ENCODE measurements at regions not wholly inside any gene's neighbourhood (a gene's known extent, or its start where the extent isn't known, plus 50 kb on each side); places are given as distances from the start of the nearest gene placed in this dataset.
A peak's percentile ranks its signal among the peaks of the same experiment; 100 is the strongest.

- H3K4me3 ChIP-seq (ENCODE audit: insufficient read length, low read depth), result no peak overlapping the region
- peak; percentile 13 for DNase-seq (ENCODE audit: low read depth, low spot score)
- no peaks in the 10 kb centered on the region for H3K9me3 ChIP-seq (ENCODE audit: insufficient read depth, low read length)
- no peaks in the 10 kb centered on the region for H3K4me1 ChIP-seq (ENCODE audit: insufficient read depth, insufficient read length)
- no peak for TF ChIP-seq SUZ12 (IDR thresholded peaks at IDR 0.05; ENCODE audit: extremely low read depth, insufficient read depth, insufficient read length)
- no peak for TF ChIP-seq YY1 (IDR thresholded peaks at IDR 0.05; ENCODE audit: insufficient read depth, insufficient read length)
- no peak for TF ChIP-seq ZNF274 (IDR thresholded peaks at IDR 0.05; ENCODE audit: low read depth, low read length)
- H3K9ac ChIP-seq (ENCODE audit: insufficient read length, low read depth), result no peak overlapping the region
- H3K27me3 ChIP-seq (ENCODE audit: insufficient read depth, insufficient read length), result no peaks in the 10 kb centered on the region
- H3K36me3 ChIP-seq (ENCODE audit: insufficient read depth, insufficient read length, low read length), result no peaks in the 10 kb centered on the region
These were observed 589.5 kb downstream of the NOVA1 start for GRCh38 chr14:26008290-26008689.

GRCh38 chr14:26004342-26004741 lies 593.5 kb downstream of the NOVA1 start:
- Histone ChIP-seq H3K9ac (ENCODE audit: insufficient read length, low read depth) (no peak overlapping the region), H3K36me3 (ENCODE audit: insufficient read depth, insufficient read length, low read length) (no peaks in the 10 kb centered on the region), H3K27me3 (ENCODE audit: insufficient read depth, insufficient read length) (no peaks in the 10 kb centered on the region), H3K4me1 (ENCODE audit: insufficient read depth, insufficient read length) (no peaks in the 10 kb centered on the region), H3K4me3 (ENCODE audit: insufficient read length, low read depth) (no peak overlapping the region), H3K9me3 (ENCODE audit: insufficient read depth, low read length) (no peaks in the 10 kb centered on the region)
- DNase-seq (ENCODE audit: low read depth, low spot score), result no peak
- TF ChIP-seq SUZ12 (IDR thresholded peaks at IDR 0.05; ENCODE audit: extremely low read depth, insufficient read depth, insufficient read length) (no peak), ZNF274 (IDR thresholded peaks at IDR 0.05; ENCODE audit: low read depth, low read length) (no peak), YY1 (IDR thresholded peaks at IDR 0.05; ENCODE audit: insufficient read depth, insufficient read length) (no peak)

- H3K9ac ChIP-seq (ENCODE audit: insufficient read length, low read depth), result no peak overlapping the region
- no peak for DNase-seq (ENCODE audit: low read depth, low spot score)
- H3K36me3 ChIP-seq (ENCODE audit: insufficient read depth, insufficient read length, low read length), result no peaks in the 10 kb centered on the region
- H3K4me1 ChIP-seq (ENCODE audit: insufficient read depth, insufficient read length), result no peaks in the 10 kb centered on the region
- no peaks in the 10 kb centered on the region for H3K27me3 ChIP-seq (ENCODE audit: insufficient read depth, insufficient read length)
- TF ChIP-seq ZNF274 (IDR thresholded peaks at IDR 0.05; ENCODE audit: low read depth, low read length) (no peak), SUZ12 (IDR thresholded peaks at IDR 0.05; ENCODE audit: extremely low read depth, insufficient read depth, insufficient read length) (no peak), YY1 (IDR thresholded peaks at IDR 0.05; ENCODE audit: insufficient read depth, insufficient read length) (no peak)
- no peak overlapping the region for H3K4me3 ChIP-seq (ENCODE audit: insufficient read length, low read depth)
- H3K9me3 ChIP-seq (ENCODE audit: insufficient read depth, low read length), result no peaks in the 10 kb centered on the region
These were observed 604.0 kb downstream of the NOVA1 start for GRCh38 chr14:25993830-25994229.

- H3K27me3 ChIP-seq (ENCODE audit: insufficient read depth, insufficient read length), result no peaks in the 10 kb centered on the region
- TF ChIP-seq ZNF274 (IDR thresholded peaks at IDR 0.05; ENCODE audit: low read depth, low read length) (no peak), YY1 (IDR thresholded peaks at IDR 0.05; ENCODE audit: insufficient read depth, insufficient read length) (no peak), SUZ12 (IDR thresholded peaks at IDR 0.05; ENCODE audit: extremely low read depth, insufficient read depth, insufficient read length) (no peak)
- DNase-seq (ENCODE audit: low read depth, low spot score), result no peak
- H3K4me3 ChIP-seq (ENCODE audit: insufficient read length, low read depth), result no peak overlapping the region
- H3K36me3 ChIP-seq (ENCODE audit: insufficient read depth, insufficient read length, low read length), result no peaks in the 10 kb centered on the region
- no peaks in the 10 kb centered on the region; the same call in 1 of the 2 replicates for H3K9me3 ChIP-seq (ENCODE audit: insufficient read depth, low read length)
- no peak overlapping the region for H3K9ac ChIP-seq (ENCODE audit: insufficient read length, low read depth)
- no peaks in the 10 kb centered on the region for H3K4me1 ChIP-seq (ENCODE audit: insufficient read depth, insufficient read length)
These were observed 609.3 kb downstream of the NOVA1 start for GRCh38 chr14:25988536-25988935.

- Histone ChIP-seq H3K9ac (ENCODE audit: insufficient read length, low read depth) (no peak overlapping the region), H3K4me1 (ENCODE audit: insufficient read depth, insufficient read length) (no peaks in the 10 kb centered on the region), H3K36me3 (ENCODE audit: insufficient read depth, insufficient read length, low read length) (no peaks in the 10 kb centered on the region), H3K27me3 (ENCODE audit: insufficient read depth, insufficient read length) (no peaks in the 10 kb centered on the region), H3K9me3 (ENCODE audit: insufficient read depth, low read length) (no peaks in the 10 kb centered on the region), H3K4me3 (ENCODE audit: insufficient read length, low read depth) (no peak overlapping the region)
- DNase-seq (ENCODE audit: low read depth, low spot score), result no peak
- TF ChIP-seq ZNF274 (IDR thresholded peaks at IDR 0.05; ENCODE audit: low read depth, low read length) (no peak), YY1 (IDR thresholded peaks at IDR 0.05; ENCODE audit: insufficient read depth, insufficient read length) (no peak), SUZ12 (IDR thresholded peaks at IDR 0.05; ENCODE audit: extremely low read depth, insufficient read depth, insufficient read length) (no peak)
These were observed 642.1 kb downstream of the NOVA1 start for GRCh38 chr14:25955772-25956171.

- Histone ChIP-seq H3K9ac (ENCODE audit: insufficient read length, low read depth) (no peak overlapping the region), H3K9me3 (ENCODE audit: insufficient read depth, low read length) (no peaks in the 10 kb centered on the region), H3K4me3 (ENCODE audit: insufficient read length, low read depth) (no peak overlapping the region), H3K36me3 (ENCODE audit: insufficient read depth, insufficient read length, low read length) (no peaks in the 10 kb centered on the region), H3K27me3 (ENCODE audit: insufficient read depth, insufficient read length) (no peaks in the 10 kb centered on the region), H3K4me1 (ENCODE audit: insufficient read depth, insufficient read length) (no peaks in the 10 kb centered on the region)
- no peak for DNase-seq (ENCODE audit: low read depth, low spot score)
- TF ChIP-seq ZNF274 (IDR thresholded peaks at IDR 0.05; ENCODE audit: low read depth, low read length) (no peak), YY1 (IDR thresholded peaks at IDR 0.05; ENCODE audit: insufficient read depth, insufficient read length) (no peak), SUZ12 (IDR thresholded peaks at IDR 0.05; ENCODE audit: extremely low read depth, insufficient read depth, insufficient read length) (no peak)
These were observed 644.2 kb downstream of the NOVA1 start for GRCh38 chr14:25953532-25954139.

GRCh38 chr14:25945746-25946145 lies 652.1 kb downstream of the NOVA1 start:
- Histone ChIP-seq H3K27me3 (ENCODE audit: insufficient read depth, insufficient read length) (no peaks in the 10 kb centered on the region), H3K36me3 (ENCODE audit: insufficient read depth, insufficient read length, low read length) (no peaks in the 10 kb centered on the region), H3K4me3 (ENCODE audit: insufficient read length, low read depth) (no peak overlapping the region), H3K9ac (ENCODE audit: insufficient read length, low read depth) (no peak overlapping the region), H3K9me3 (ENCODE audit: insufficient read depth, low read length) (no peaks in the 10 kb centered on the region), H3K4me1 (ENCODE audit: insufficient read depth, insufficient read length) (no peaks in the 10 kb centered on the region)
- TF ChIP-seq ZNF274 (IDR thresholded peaks at IDR 0.05; ENCODE audit: low read depth, low read length) (no peak), YY1 (IDR thresholded peaks at IDR 0.05; ENCODE audit: insufficient read depth, insufficient read length) (no peak), SUZ12 (IDR thresholded peaks at IDR 0.05; ENCODE audit: extremely low read depth, insufficient read depth, insufficient read length) (no peak)
- no peak for DNase-seq (ENCODE audit: low read depth, low spot score)
